ENCODE measurements at regions not wholly inside any gene's neighbourhood (a gene's known extent, or its start where the extent isn't known, plus 50 kb on each side); places are given as distances from the start of the nearest gene placed in this dataset.

DNA sequence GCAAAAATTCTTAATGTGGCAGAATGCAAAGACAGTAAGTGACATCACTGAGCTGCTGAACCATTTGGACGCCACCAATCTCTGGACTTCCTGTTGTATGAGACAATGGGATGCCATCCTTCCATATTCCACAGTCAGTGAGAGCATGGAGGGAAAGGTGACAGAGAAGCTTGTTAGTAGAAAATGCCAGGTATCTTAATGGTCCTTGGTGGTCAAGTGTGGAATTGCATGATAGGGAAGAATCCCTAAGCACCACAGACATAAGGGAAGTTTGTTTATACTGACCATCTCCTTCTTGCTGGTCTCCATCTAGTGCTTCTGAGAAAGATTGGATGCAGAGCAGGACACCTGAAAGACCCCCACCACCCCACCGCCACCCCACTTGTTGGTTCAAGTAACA lies 1410.0 kb upstream of the TMEM132C start:
- TF ChIP-seq, protein P1, sequence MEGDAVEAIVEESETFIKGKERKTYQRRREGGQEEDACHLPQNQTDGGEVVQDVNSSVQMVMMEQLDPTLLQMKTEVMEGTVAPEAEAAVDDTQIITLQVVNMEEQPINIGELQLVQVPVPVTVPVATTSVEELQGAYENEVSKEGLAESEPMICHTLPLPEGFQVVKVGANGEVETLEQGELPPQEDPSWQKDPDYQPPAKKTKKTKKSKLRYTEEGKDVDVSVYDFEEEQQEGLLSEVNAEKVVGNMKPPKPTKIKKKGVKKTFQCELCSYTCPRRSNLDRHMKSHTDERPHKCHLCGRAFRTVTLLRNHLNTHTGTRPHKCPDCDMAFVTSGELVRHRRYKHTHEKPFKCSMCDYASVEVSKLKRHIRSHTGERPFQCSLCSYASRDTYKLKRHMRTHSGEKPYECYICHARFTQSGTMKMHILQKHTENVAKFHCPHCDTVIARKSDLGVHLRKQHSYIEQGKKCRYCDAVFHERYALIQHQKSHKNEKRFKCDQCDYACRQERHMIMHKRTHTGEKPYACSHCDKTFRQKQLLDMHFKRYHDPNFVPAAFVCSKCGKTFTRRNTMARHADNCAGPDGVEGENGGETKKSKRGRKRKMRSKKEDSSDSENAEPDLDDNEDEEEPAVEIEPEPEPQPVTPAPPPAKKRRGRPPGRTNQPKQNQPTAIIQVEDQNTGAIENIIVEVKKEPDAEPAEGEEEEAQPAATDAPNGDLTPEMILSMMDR (IDR thresholded peaks at IDR 0.05) = no peak
- TF ChIP-seq EZH2 (IDR thresholded peaks at IDR 0.05; ENCODE audit: borderline replicate concordance, insufficient read depth, low read depth, low read length, poor library complexity, severe bottlenecking) = no peak

Data from B cell (primary cell).